ENCODE measurements at regions not wholly inside any gene's neighbourhood (a gene's known extent, or its start where the extent isn't known, plus 50 kb on each side); places are given as distances from the start of the nearest gene placed in this dataset.

GRCh38 chr1:88134983-88135921 lies 548.8 kb upstream of the PKN2 start:
- DNase-seq (ENCODE audit: low spot score), result no peak

- DNase-seq (ENCODE audit: low spot score), result no peak
Observed at GRCh38 chr1:88139633-88140032, 544.4 kb upstream of the PKN2 start.

- no peak for DNase-seq (ENCODE audit: low spot score)
Observed at GRCh38 chr1:88140325-88140724, 543.7 kb upstream of the PKN2 start.

GRCh38 chr1:88141499-88142074 lies 542.5 kb upstream of the PKN2 start:
- DNase-seq (ENCODE audit: low spot score), result no peak

GRCh38 chr1:88145752-88146151 lies 538.3 kb upstream of the PKN2 start:
- DNase-seq (ENCODE audit: low spot score), result no peak

- DNase-seq (ENCODE audit: low spot score), result no peak
Observed at GRCh38 chr1:88149686-88150085, 534.4 kb upstream of the PKN2 start.

- DNase-seq (ENCODE audit: low spot score), result no peak
Observed at GRCh38 chr1:88150330-88150729, 533.7 kb upstream of the PKN2 start.

- DNase-seq (ENCODE audit: low spot score), result no peak
Observed at GRCh38 chr1:88163187-88163586, 520.9 kb upstream of the PKN2 start.

- no peak for DNase-seq (ENCODE audit: low spot score)
Observed at GRCh38 chr1:88168126-88168525, 515.9 kb upstream of the PKN2 start.

GRCh38 chr1:88169139-88169538 lies 514.9 kb upstream of the PKN2 start:
- no peak for DNase-seq (ENCODE audit: low spot score)

- no peak for DNase-seq (ENCODE audit: low spot score)
Observed at GRCh38 chr1:88169939-88170338, 514.1 kb upstream of the PKN2 start.

- DNase-seq (ENCODE audit: low spot score), result no peak
Observed at GRCh38 chr1:88175120-88175630, 508.9 kb upstream of the PKN2 start.

GRCh38 chr1:88175631-88176226 lies 508.3 kb upstream of the PKN2 start:
- DNase-seq (ENCODE audit: low spot score), result peak; percentile 1

GRCh38 chr1:88179943-88180342 lies 504.1 kb upstream of the PKN2 start:
- no peak for DNase-seq (ENCODE audit: low spot score)

- DNase-seq (ENCODE audit: low spot score), result peak; percentile 49
Observed at GRCh38 chr1:88180449-88181108, 503.5 kb upstream of the PKN2 start.

- no peak for DNase-seq (ENCODE audit: low spot score)
Observed at GRCh38 chr1:88186911-88187310, 497.2 kb upstream of the PKN2 start.

- no peak for DNase-seq (ENCODE audit: low spot score)
Observed at GRCh38 chr1:88188038-88188437, 496.0 kb upstream of the PKN2 start.

- no peak for DNase-seq (ENCODE audit: low spot score)
Observed at GRCh38 chr1:88189525-88189924, 494.5 kb upstream of the PKN2 start.

- no peak for DNase-seq (ENCODE audit: low spot score)
Observed at GRCh38 chr1:88191917-88192316, 492.2 kb upstream of the PKN2 start.

GRCh38 chr1:88194542-88194941 lies 489.5 kb upstream of the PKN2 start:
- no peak for DNase-seq (ENCODE audit: low spot score)

GRCh38 chr1:88200545-88200944 lies 483.5 kb upstream of the PKN2 start:
- no peak for DNase-seq (ENCODE audit: low spot score)

- DNase-seq (ENCODE audit: low spot score), result no peak
Observed at GRCh38 chr1:88204111-88204510, 480.0 kb upstream of the PKN2 start.
